ENCODE measurements at regions not wholly inside any gene's neighbourhood (a gene's known extent, or its start where the extent isn't known, plus 50 kb on each side); places are given as distances from the start of the nearest gene placed in this dataset.

GRCh38 chr5:159787837-159788236 is 128.4 kb upstream of the ADRA1B start:
- TF ChIP-seq CTCF (IDR thresholded peaks at IDR 0.05; ENCODE audit: low read depth, low read length, missing input control) (no peak), RAD21 (IDR thresholded peaks at IDR 0.05) (no peak), JUND (IDR thresholded peaks at IDR 0.05) (no peak), REST (IDR thresholded peaks at IDR 0.05) (no peak), SP1 (IDR thresholded peaks at IDR 0.05) (no peak), TAF1 (conservative IDR thresholded peaks at IDR 0.05) (no peak), YY1 (IDR thresholded peaks at IDR 0.05) (no peak), MAX (IDR thresholded peaks at IDR 0.05) (no peak), RXRA (IDR thresholded peaks at IDR 0.05) (no peak), FOXA1 (IDR thresholded peaks at IDR 0.05) (no peak), ZBTB33 (IDR thresholded peaks at IDR 0.05) (no peak), ATF3 (IDR thresholded peaks at IDR 0.05) (no peak)
